Stimulated activated naive CD4-positive, alpha-beta T cell (primary cell): ENCODE measurements at regions not wholly inside any gene's neighbourhood (a gene's known extent, or its start where the extent isn't known, plus 50 kb on each side); places are given as distances from the start of the nearest gene placed in this dataset.
A peak's percentile ranks its signal among the peaks of the same experiment; 100 is the strongest.

Source experiments
- DNase-seq, 6 experiments: peaks; one replicate each; lab custom pipeline; 2025; lab: John Stamatoyannopoulos, UW

DNA sequence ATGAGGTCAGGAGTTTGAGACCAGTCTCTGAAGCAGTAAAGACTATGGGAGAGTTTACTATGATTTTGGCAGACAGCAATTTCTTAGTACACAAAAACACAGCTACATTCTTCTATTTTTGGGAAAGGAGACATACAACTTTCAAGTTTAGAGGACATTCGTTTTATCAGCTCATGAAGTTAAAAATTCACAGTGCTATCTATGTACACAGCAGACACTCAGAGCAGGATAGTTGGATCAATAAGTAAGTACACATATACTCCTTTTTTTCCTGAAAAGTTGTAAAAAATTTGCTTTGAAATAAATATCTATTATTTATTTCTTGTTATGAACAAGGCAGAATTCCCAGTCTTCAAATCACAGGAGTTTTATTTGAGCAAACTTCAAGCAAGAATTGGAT, 159.7 kb downstream of the SERPINI1 start:
- no peak for DNase-seq

DNA sequence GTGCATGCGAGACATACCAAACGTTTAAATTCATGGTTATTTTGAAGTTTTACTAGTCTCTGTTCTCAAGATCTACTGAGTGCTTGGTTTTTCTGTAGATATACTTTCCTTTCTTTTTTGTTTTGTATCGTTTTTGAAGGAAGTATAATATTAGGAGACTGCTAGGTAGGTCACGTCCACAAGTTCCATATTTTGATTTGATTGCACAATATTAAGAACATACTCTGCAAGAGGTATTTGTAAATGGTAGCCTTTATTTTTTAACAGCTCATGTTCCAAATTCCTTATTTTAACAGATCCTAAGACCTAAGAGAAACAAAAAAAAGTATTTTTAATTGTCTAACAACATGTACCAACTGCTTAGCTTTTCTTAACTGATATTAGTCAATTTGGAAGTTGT, 156.7 kb downstream of the SERPINI1 start:
- no peak for DNase-seq

DNA sequence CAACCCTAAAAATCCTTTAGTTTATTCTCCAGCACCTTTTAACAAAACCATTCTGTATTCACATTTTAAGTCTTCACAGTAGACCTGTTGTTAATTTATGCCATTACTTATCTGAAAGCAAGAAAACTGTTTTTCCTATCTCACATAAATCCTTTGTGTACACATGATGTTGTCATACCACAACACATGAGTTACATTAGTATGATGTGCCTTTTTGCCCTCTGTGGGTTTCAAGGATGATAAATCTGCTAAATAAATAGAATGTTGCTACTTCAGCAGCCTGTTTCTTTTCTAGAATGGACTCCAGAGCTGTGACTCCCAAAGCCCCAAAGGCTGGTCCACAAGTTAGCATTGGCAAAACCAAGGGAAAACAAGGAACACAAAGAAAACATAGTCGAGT, 151.6 kb downstream of the SERPINI1 start:
- DNase-seq: no peak

DNA sequence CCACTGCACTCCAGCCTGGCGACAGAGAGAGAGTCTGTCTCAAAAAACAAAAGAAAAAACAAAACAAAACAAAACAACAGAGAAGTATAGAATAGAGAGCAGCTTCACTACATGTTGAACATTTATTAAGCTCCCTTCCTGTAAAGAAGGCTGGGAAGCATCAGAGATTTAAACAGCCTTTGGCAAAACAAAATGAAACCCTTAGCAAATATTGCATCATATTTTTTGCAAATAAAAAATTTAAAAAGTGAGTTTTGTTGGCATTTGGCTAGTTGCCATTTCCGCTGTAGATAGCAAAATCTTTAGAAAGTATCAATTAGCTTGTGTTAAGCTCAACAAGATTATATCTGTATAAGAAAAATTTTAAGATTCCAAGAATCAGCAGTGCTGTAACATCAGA, 151.2 kb downstream of the SERPINI1 start:
- DNase-seq: no peak

DNA sequence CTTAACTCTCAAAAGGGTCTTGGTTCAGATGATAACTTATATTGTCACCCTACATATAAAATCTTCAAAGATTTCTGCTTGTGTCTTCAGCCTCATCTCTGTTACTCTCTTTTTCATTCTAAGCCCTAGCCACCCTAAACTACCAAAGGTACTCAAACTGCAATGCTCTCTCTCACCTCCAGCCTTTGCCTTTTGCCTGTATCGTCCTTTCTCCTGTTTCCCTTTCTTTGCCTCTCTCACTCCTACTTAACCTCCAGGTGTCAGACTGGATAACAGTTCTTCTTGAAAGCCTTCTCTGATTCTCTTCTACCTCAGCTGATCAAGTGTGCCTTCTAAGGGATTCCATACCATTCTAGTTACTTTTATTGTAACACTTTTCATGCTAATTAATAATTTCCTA, 149.8 kb downstream of the SERPINI1 start:
- DNase-seq: no peak

DNA sequence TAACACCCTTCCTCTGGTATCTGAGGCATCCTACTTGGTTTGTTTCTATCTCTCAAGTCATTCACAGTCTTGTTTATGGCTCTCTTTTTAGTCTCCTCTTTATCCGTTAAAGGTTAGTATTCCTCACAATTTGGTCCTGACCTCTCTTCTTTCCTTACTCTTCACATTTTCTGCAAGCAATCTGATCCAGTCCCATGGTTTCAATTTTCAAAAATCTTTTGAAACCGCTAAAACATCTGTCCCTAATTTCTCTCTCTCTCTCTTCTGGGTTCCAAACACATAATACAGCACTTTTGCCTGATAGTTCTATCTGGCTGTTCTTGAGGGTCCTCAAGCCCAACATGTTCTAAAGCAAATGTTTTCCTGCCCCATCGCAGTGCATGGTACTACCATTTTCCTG, 149.0 kb downstream of the SERPINI1 start:
- DNase-seq: no peak

DNA sequence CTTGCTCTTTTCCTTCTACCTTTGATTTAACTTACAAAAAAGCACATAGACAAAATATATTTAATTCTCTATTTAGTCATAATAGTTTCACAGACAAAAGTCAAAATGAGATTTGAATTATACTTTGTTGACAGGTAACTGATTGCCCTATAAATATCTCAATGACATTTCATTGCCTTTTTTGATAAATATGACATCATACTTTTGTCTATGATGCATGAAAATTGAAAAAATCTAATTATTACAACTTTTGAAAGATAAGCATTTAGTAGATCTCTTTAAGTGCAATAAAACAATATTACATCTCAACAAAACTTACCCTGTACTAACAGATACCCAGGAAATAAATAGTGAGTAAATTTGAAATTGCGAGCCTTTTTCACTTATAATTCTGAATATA, 147.9 kb downstream of the SERPINI1 start:
- no peak for DNase-seq

DNA sequence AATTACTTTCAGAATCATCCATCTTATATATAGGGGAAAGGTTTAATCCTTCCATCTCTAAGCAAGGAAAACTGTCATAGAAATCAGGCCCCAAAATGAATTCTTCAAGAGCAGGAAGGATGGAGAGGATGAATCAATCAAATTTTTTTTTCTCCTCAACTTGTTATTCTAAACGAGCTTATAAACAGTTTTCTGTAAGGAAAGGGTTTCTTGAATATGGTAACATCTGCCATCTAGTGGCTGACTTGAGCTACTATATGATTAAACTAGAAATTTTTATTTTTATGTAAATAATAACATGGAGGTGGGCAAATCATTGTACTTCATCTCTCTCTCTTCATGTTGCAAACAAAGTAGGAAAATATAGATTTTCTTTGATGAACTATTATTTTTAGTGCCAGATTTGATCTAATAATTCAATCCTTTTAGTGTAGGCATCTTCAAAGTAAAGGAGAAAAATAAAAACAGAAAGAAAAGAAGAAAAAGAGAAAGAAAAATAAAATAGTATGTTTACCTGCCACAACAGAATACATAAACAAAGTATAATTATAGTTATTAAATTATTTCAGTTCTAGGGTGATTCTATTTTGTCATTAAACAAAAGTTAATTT, 146.6 kb downstream of the SERPINI1 start:
- DNase-seq: peak in 3 of 6 experiments; percentile 7 to 31 (median 27)

DNA sequence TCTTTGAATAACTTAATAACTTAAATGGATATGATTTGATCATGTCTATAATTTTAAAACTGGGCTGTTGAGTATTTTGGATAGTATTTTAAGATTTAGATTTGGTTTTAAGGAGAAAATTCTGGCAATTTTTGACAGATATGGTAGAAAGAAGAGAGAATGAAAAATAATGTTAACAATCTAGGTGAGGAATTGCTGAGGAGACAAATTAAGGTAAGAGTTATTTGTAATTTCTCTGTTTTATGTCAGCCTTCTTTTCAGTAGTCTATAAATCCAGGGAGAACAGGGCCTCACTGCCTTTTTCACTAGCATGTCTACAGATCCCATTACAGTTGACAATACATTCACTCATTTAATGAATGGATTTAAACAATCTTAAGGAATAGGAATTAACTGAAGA, 144.7 kb downstream of the SERPINI1 start:
- DNase-seq: no peak

DNA sequence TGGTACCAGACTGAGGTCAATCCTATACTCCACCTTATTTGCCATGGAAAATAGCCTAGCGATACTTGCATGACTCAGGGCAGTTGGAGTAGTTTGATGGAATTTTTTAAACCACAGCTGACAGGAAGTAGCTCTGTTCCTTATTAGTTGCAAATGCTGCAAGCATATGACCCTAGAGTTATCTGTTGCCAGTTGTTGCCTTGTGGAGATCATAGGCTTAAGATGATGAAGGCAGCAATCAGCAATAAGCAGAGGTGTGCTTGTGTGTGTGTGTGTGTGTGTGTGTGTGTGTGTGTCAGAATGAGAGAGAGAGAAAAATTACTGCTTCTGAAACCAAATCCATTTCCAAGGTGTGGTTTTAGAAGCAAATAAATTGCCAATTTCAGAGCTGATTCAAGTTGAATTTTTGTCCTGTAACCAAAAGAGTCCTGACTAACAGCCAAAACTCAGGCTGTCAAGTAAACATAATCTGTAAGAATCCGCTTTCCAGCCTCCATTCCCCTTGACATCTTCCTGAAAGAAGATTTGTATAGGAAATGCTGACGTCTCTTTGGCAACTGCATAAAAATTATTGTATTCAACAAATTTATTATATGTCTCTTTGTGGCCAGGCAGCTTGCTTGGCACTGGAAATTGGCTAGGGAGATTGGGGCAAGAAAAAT, 141.2 kb downstream of the SERPINI1 start:
- DNase-seq: no peak
